Left lung (tissue), 4 donors: ENCODE measurements at regions not wholly inside any gene's neighbourhood (a gene's known extent, or its start where the extent isn't known, plus 50 kb on each side); places are given as distances from the start of the nearest gene placed in this dataset.

ENCODE experiments used
- ATAC-seq: fragments of 200-7000 bp; cut with Tn5 transposase; one replicate; pipeline ENCODE4 v1.9.1; 2020; ENCODE audit warnings: moderate library complexity
- DNase-seq, 4 donors: peaks; one replicate each; pipeline ENCODE4 v3.0.0-alpha.2; 2013 to 2020
- H3K27ac ChIP-seq, 2 donors: fragments of 200-600 bp; sonication (generic) in 1 of 2; one replicate each; pipeline versions ENCODE4 v1.5.0 to v1.8.0; 2020 to 2021
- H3K27me3 ChIP-seq, 2 donors: fragments of 200-600 bp; sonication (generic) in 1 of 2; one replicate each; pipeline versions ENCODE4 v1.5.0 to v1.8.0; 2020 to 2021
- H3K36me3 ChIP-seq, 2 donors: fragments of 200-600 bp; sonication (generic) in 1 of 2; one replicate each; pipeline versions ENCODE4 v1.5.0 to v1.8.0; 2020 to 2021
- H3K4me1 ChIP-seq, 2 donors: fragments of 200-600 bp; one replicate each; pipeline ENCODE4 v1.8.0; 2021
- H3K4me3 ChIP-seq, 2 donors: fragments of 200-600 bp; sonication (generic) in 1 of 2; one replicate each; pipeline versions ENCODE4 v1.5.0 to v1.8.0; 2020 to 2021; ENCODE audit warnings: mild to moderate bottlenecking in 1 of 2
- H3K9me3 ChIP-seq, 2 donors: fragments of 200-600 bp; sonication (generic) in 1 of 2; one replicate each; pipeline versions ENCODE4 v1.5.0 to v1.8.0; 2020 to 2021
- CTCF ChIP-seq, 2 donors: fragments of 200-600 bp; sonication (generic) in 1 of 2; IDR thresholded peaks; one replicate each; pipeline versions ENCODE4 v1.5.0 to v1.8.0; 2021; ENCODE audit warnings: antibody characterized with exemption in 2 of 2
- intact Hi-C, 2 donors: fragments of 100-400 bp; cut with DNase I; formaldehyde crosslinking; loops; one replicate each; pipeline versions ENCODE4 v1.11.2 to v1.14.2; 2022
- donor health status: DM: no; HTN: yes; CAD: no.
- donor health status: DM: no; HTN: no; CAD: no.

- H3K4me1 ChIP-seq = no peaks in the 10 kb centered on the region
- no peaks in the 10 kb centered on the region for H3K36me3 ChIP-seq
- DNase-seq = no peak
- no peak for TF ChIP-seq CTCF (IDR thresholded peaks at IDR 0.05)
- no peak overlapping the region for H3K27ac ChIP-seq
- no peak for ATAC-seq
- intact Hi-C loops = no loop called here
- no peaks in the 10 kb centered on the region for H3K27me3 ChIP-seq
- H3K9me3 ChIP-seq = peaks cover 0 to 4% of the 10 kb centered on the region in 2 donors
- no peak overlapping the region for H3K4me3 ChIP-seq
These were observed 846.4 kb downstream of the C12orf50 start for GRCh38 chr12:87182696-87183233.

GRCh38 chr12:87171356-87171755, 857.8 kb downstream of the C12orf50 start:
- Histone ChIP-seq H3K4me1 (no peaks in the 10 kb centered on the region), H3K27me3 (no peaks in the 10 kb centered on the region), H3K27ac (no peak overlapping the region), H3K9me3 (peaks cover 0 to 21% of the 10 kb centered on the region in 2 donors), H3K36me3 (no peaks in the 10 kb centered on the region), H3K4me3 (no peak overlapping the region)
- no peak for DNase-seq
- intact Hi-C loops = no loop called here
- TF ChIP-seq CTCF (IDR thresholded peaks at IDR 0.05) = no peak
- ATAC-seq = no peak

GRCh38 chr12:87169010-87169409, 860.2 kb downstream of the C12orf50 start:
- TF ChIP-seq CTCF (IDR thresholded peaks at IDR 0.05) = no peak
- no peak for ATAC-seq
- H3K27me3 ChIP-seq = no peaks in the 10 kb centered on the region
- H3K9me3 ChIP-seq = peaks cover 0 to 36% of the 10 kb centered on the region in 2 donors
- H3K4me1 ChIP-seq = no peaks in the 10 kb centered on the region
- no peak overlapping the region for H3K27ac ChIP-seq
- no peaks in the 10 kb centered on the region for H3K36me3 ChIP-seq
- intact Hi-C loops = no loop called here
- H3K4me3 ChIP-seq = no peak overlapping the region
- DNase-seq = no peak

GRCh38 chr12:87165733-87166375, 863.3 kb downstream of the C12orf50 start:
- peaks cover 0 to 26% of the 10 kb centered on the region in 2 donors for H3K9me3 ChIP-seq
- TF ChIP-seq CTCF (IDR thresholded peaks at IDR 0.05) = no peak
- ATAC-seq (no peak), DNase-seq (no peak)
- intact Hi-C loops = no loop called here
- no peak overlapping the region for H3K27ac ChIP-seq
- H3K36me3 ChIP-seq = no peaks in the 10 kb centered on the region
- H3K27me3 ChIP-seq = no peaks in the 10 kb centered on the region
- H3K4me3 ChIP-seq = no peak overlapping the region
- no peaks in the 10 kb centered on the region for H3K4me1 ChIP-seq

- no peaks in the 10 kb centered on the region for H3K36me3 ChIP-seq
- no peak overlapping the region for H3K4me3 ChIP-seq
- H3K9me3 ChIP-seq = peaks cover 0 to 26% of the 10 kb centered on the region in 2 donors
- H3K27me3 ChIP-seq = no peaks in the 10 kb centered on the region
- no peak for TF ChIP-seq CTCF (IDR thresholded peaks at IDR 0.05)
- ATAC-seq (no peak), DNase-seq (no peak)
- no peaks in the 10 kb centered on the region for H3K4me1 ChIP-seq
- H3K27ac ChIP-seq = no peak overlapping the region
- intact Hi-C loops = no loop called here
These were observed 866.1 kb downstream of the C12orf50 start for GRCh38 chr12:87163122-87163521.
